Suprapubic skin (tissue), 4 donors: ENCODE measurements at regions not wholly inside any gene's neighbourhood (a gene's known extent, or its start where the extent isn't known, plus 50 kb on each side); places are given as distances from the start of the nearest gene placed in this dataset.

ENCODE experiments used
- CTCF ChIP-seq, 2 donors: fragments of 200-600 bp in 1 of 2; fragments of 450-650 bp in 1 of 2; sonication (generic) in 1 of 2; IDR thresholded peaks; one replicate each; pipeline ENCODE4 v1.5.1; 2016 to 2019; ENCODE audit warnings: antibody characterized with exemption in 2 of 2, mild to moderate bottlenecking in 1 of 2, moderate library complexity in 1 of 2
- EP300 ChIP-seq: sonication (generic); formaldehyde crosslinking; IDR thresholded peaks from one replicate; pipeline ENCODE4 v1.6.1; 2017; ENCODE audit warnings: antibody characterized with exemption
- POLR2A ChIP-seq, 2 donors: fragments of 450-650 bp; IDR thresholded peaks; one replicate each; pipeline ENCODE4 v1.6.1; 2017; ENCODE audit warnings: antibody characterized with exemption in 2 of 2, mild to moderate bottlenecking in 2 of 2, moderate library complexity in 2 of 2
- POLR2AphosphoS5 ChIP-seq, 3 donors: sonication (generic); formaldehyde crosslinking; IDR thresholded peaks; one replicate each; pipeline ENCODE4 v1.6.1; 2017; ENCODE audit warnings: antibody characterized with exemption in 3 of 3

DNA sequence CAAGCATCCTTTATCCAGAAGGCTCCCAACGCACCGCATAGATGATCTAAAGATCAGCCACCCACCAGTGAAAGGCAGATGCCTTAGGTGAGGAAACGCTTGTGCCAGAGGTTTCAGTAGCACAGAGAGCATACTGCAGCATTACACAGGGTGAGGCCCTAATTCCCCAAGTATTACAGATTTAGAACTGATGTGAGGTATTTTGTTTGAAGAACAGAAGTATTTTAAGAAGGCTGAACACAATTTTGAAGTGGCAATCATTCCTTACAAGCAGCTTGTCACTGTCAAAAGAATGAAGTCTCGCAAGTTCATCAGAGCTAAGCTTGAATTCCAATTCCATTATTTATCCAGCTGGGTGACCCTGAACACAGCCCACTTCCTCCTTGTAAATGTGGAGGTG, 70.0 kb upstream of the FAT3 start:
- TF ChIP-seq CTCF (IDR thresholded peaks at IDR 0.05), result no peak
- no peak for TF ChIP-seq EP300
- TF ChIP-seq POLR2A (IDR thresholded peaks at IDR 0.05), result no peak
- TF ChIP-seq POLR2AphosphoS5 (IDR thresholded peaks at IDR 0.05), result no peak
